ENCODE measurements at regions not wholly inside any gene's neighbourhood (a gene's known extent, or its start where the extent isn't known, plus 50 kb on each side); places are given as distances from the start of the nearest gene placed in this dataset.
A peak's percentile ranks its signal among the peaks of the same experiment; 100 is the strongest.

GRCh38 chr7:17546592-17546991, 248.1 kb downstream of the AHR start:
- TF ChIP-seq CTCF (IDR thresholded peaks at IDR 0.05) (no peak), POLR2A (IDR thresholded peaks at IDR 0.05; ENCODE audit: low read length) (no peak), CHD2 (IDR thresholded peaks at IDR 0.05; ENCODE audit: low read length, partially characterized antibody) (no peak), RNF2 (IDR thresholded peaks at IDR 0.05; ENCODE audit: borderline replicate concordance, low read depth) (no peak), SREBF2 (IDR thresholded peaks at IDR 0.05) (no peak), HMGXB4 (CRISPR knock-in tag; IDR thresholded peaks at IDR 0.05; ENCODE audit: borderline replicate concordance) (no peak), EP300 (IDR thresholded peaks at IDR 0.05) (peak; percentile 39 to 66; a peak in 3 of 5 replicates), JUNB (IDR thresholded peaks at IDR 0.05) (peak; percentile 73; the same call in 1 of the 2 replicates), RAD21 (conservative IDR thresholded peaks at IDR 0.05 in 1 of 2, IDR thresholded peaks at IDR 0.05 in 1 of 2) (peak in 1 of 2 experiments; percentile 25; a peak in 2 of 5 replicates), MYC (IDR thresholded peaks at IDR 0.05; ENCODE audit: borderline replicate concordance, low read length) (no peak), RCOR1 (IDR thresholded peaks at IDR 0.05; ENCODE audit: low read depth, low read length) (no peak)
- TF ChIP-seq, protein P1, sequence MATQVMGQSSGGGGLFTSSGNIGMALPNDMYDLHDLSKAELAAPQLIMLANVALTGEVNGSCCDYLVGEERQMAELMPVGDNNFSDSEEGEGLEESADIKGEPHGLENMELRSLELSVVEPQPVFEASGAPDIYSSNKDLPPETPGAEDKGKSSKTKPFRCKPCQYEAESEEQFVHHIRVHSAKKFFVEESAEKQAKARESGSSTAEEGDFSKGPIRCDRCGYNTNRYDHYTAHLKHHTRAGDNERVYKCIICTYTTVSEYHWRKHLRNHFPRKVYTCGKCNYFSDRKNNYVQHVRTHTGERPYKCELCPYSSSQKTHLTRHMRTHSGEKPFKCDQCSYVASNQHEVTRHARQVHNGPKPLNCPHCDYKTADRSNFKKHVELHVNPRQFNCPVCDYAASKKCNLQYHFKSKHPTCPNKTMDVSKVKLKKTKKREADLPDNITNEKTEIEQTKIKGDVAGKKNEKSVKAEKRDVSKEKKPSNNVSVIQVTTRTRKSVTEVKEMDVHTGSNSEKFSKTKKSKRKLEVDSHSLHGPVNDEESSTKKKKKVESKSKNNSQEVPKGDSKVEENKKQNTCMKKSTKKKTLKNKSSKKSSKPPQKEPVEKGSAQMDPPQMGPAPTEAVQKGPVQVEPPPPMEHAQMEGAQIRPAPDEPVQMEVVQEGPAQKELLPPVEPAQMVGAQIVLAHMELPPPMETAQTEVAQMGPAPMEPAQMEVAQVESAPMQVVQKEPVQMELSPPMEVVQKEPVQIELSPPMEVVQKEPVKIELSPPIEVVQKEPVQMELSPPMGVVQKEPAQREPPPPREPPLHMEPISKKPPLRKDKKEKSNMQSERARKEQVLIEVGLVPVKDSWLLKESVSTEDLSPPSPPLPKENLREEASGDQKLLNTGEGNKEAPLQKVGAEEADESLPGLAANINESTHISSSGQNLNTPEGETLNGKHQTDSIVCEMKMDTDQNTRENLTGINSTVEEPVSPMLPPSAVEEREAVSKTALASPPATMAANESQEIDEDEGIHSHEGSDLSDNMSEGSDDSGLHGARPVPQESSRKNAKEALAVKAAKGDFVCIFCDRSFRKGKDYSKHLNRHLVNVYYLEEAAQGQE (IDR thresholded peaks at IDR 0.05): no peak
- TF ChIP-seq, protein P2, sequence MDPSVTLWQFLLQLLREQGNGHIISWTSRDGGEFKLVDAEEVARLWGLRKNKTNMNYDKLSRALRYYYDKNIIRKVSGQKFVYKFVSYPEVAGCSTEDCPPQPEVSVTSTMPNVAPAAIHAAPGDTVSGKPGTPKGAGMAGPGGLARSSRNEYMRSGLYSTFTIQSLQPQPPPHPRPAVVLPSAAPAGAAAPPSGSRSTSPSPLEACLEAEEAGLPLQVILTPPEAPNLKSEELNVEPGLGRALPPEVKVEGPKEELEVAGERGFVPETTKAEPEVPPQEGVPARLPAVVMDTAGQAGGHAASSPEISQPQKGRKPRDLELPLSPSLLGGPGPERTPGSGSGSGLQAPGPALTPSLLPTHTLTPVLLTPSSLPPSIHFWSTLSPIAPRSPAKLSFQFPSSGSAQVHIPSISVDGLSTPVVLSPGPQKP (IDR thresholded peaks at IDR 0.05; ENCODE audit: low read depth, low read length): no peak
